GM12878 (cell line): ENCODE measurements at regions not wholly inside any gene's neighbourhood (a gene's known extent, or its start where the extent isn't known, plus 50 kb on each side); places are given as distances from the start of the nearest gene placed in this dataset.

Experiments
- ATAC-seq: fragments of 200-7000 bp; cut with Tn5 transposase; 3 replicates; pipeline ENCODE4 v1.9.1; 2020; ENCODE audit warnings: mild to moderate bottlenecking, moderate library complexity
- BruUV-seq: library from RNA; stranded (reverse); fragments of 400-500 nt; replicated peaks from 2 replicates; lab custom pipeline; 2021; lab: Mats Ljungman, UMichigan
- CTCF ChIA-PET: fragments of 300-600 bp; sonication (Branson Sonifier 250); formaldehyde crosslinking; extraction: SDS; loops from one replicate; lab custom pipeline; 2021; ENCODE audit warnings: inconsistent platforms; lab: Yijun Ruan, JAX
- POLR2A ChIA-PET: fragments of 350-600 bp; formaldehyde crosslinking; extraction: SDS; loops from one replicate; lab custom pipeline; 2021; ENCODE audit warnings: inconsistent platforms; lab: Charles Lee
- RAD21 ChIA-PET: fragments of 300-600 bp; sonication (Branson Sonifier 250); formaldehyde crosslinking; loops from one replicate; lab custom pipeline; 2023; ENCODE audit warnings: antibody characterized with exemption; ENCODE audit not compliant: unreplicated experiment; lab: Charles Lee
- SMC1A ChIA-PET: fragments of 300-600 bp; sonication (Branson Sonifier 250); formaldehyde crosslinking; loops from one replicate; lab custom pipeline; 2023; ENCODE audit not compliant: unreplicated experiment, uncharacterized antibody; lab: Charles Lee
- DNase-seq: peaks from one replicate; pipeline ENCODE4 v3.0.0-alpha.2; 2011; ENCODE audit warnings: low read depth, low spot score
- FAIRE-seq: peaks from 3 replicates; lab custom pipeline; 2011; peaks lifted over from hg19 to GRCh38; lab: Jason Lieb, UNC
- H2AFZ ChIP-seq: 2 replicates; pipeline ENCODE4 v1.6.0; 2011; ENCODE audit warnings: low read depth, low read length, control low read depth; ENCODE audit not compliant: control insufficient read depth
- H3K27ac ChIP-seq: 2 replicates; pipeline ENCODE4 v1.5.1; 2011; ENCODE audit warnings: control low read depth; ENCODE audit not compliant: control insufficient read depth, insufficient read depth
- H3K27me3 ChIP-seq, 2 experiments: replicated peaks in 1 of 2; 2 replicates each; pipeline versions ENCODE4 v1.6.0 to v1.6.1; 2011; ENCODE audit warnings: low read length in 1 of 2; ENCODE audit not compliant: control insufficient read depth in 2 of 2, insufficient read depth in 2 of 2
- H3K36me3 ChIP-seq, 2 experiments: 2 replicates each; pipeline ENCODE4 v1.5.1; 2011; ENCODE audit warnings: low read length in 1 of 2; ENCODE audit not compliant: control insufficient read depth in 2 of 2, insufficient read depth in 2 of 2
- H3K4me1 ChIP-seq: 2 replicates; pipeline ENCODE4 v1.6.1; 2011; ENCODE audit warnings: mild to moderate bottlenecking, low read length, moderate library complexity, mixed read lengths; ENCODE audit not compliant: control insufficient read depth, insufficient read depth
- H3K4me2 ChIP-seq: 2 replicates; pipeline ENCODE4 v1.6.0; 2011; ENCODE audit warnings: control low read depth; ENCODE audit not compliant: control insufficient read depth, insufficient read depth
- H3K4me3 ChIP-seq: fragments of 200-600 bp; sonication (generic); 2 replicates; pipeline ENCODE4 v1.5.1; 2016
- H3K79me2 ChIP-seq: 2 replicates; pipeline ENCODE4 v1.6.0; 2011; ENCODE audit warnings: low read length; ENCODE audit not compliant: control insufficient read depth, insufficient read depth
- H3K9ac ChIP-seq: 2 replicates; pipeline ENCODE4 v1.8.0; 2011; ENCODE audit warnings: low read length, control low read depth, mixed read lengths; ENCODE audit not compliant: control insufficient read depth, insufficient read depth
- H3K9me3 ChIP-seq: replicated peaks from 3 replicates; pipeline ENCODE4 v1.5.1; 2011; ENCODE audit warnings: mild to moderate bottlenecking, low read length; ENCODE audit not compliant: control insufficient read depth, insufficient read depth
- H4K20me1 ChIP-seq: 2 replicates; pipeline ENCODE4 v1.6.0; 2011; ENCODE audit not compliant: control insufficient read depth, insufficient read depth
- CHD2 ChIP-seq: IDR thresholded peaks from 2 replicates; pipeline ENCODE4 v1.6.1; 2011; ENCODE audit warnings: low read depth, low read length, improper control_type of control experiment, borderline replicate concordance
- EED ChIP-seq: sonication (generic); IDR thresholded peaks from 2 replicates; pipeline ENCODE4 v1.6.1; 2016; ENCODE audit warnings: antibody characterized with exemption, low read depth
- EP300 ChIP-seq, 2 experiments: fragments of 150-350 bp in 1 of 2; IDR thresholded peaks; 2 replicates each; pipeline ENCODE4 v1.6.1; 2011 to 2012; ENCODE audit warnings: low read depth in 2 of 2, low read length in 2 of 2, borderline replicate concordance in 1 of 2, improper control_type of control experiment in 1 of 2, inconsistent platforms in 1 of 2; ENCODE audit not compliant: control insufficient read depth in 1 of 2
- IKZF1 ChIP-seq: fragments of 450-650 bp; conservative IDR thresholded peaks from 2 replicates; pipeline ENCODE4 v1.6.1; 2017; ENCODE audit warnings: antibody characterized with exemption, mild to moderate bottlenecking
- JUND ChIP-seq: IDR thresholded peaks from 2 replicates; pipeline ENCODE4 v1.6.1; 2012; ENCODE audit warnings: low read depth, mild to moderate bottlenecking, low read length, improper control_type of control experiment, moderate library complexity
- POLR2AphosphoS5 ChIP-seq: IDR thresholded peaks from 2 replicates; pipeline ENCODE4 v1.6.1; 2011; ENCODE audit warnings: mild to moderate bottlenecking, low read length, inconsistent platforms
- RCOR1 ChIP-seq: conservative IDR thresholded peaks from 2 replicates; pipeline ENCODE4 v1.6.1; 2012; ENCODE audit warnings: low read depth, low read length, improper control_type of control experiment
- SP1 ChIP-seq: IDR thresholded peaks from one replicate; pipeline ENCODE4 v1.6.1; 2011; ENCODE audit warnings: low read depth, low read length
- ZNF24 ChIP-seq: fragments of 450-650 bp; IDR thresholded peaks from 2 replicates; pipeline ENCODE4 v1.6.1; 2017; ENCODE audit warnings: antibody characterized with exemption, mild to moderate bottlenecking
- ZSCAN29 ChIP-seq: fragments of 450-650 bp; IDR thresholded peaks from 2 replicates; pipeline ENCODE4 v1.6.1; 2017; ENCODE audit warnings: mild to moderate bottlenecking, moderate library complexity
- WGBS: methylation state at CpG from one replicate; pipeline ENCODE4 v1.1.6; 2016; ENCODE audit warnings: low lambda C conversion rate; ENCODE audit not compliant: insufficient replicate concordance, insufficient coverage; ENCODE audit errors: missing lambda C conversion rate; 5-methylcytosine and 5-hydroxymethylcytosine counted together
- in situ Hi-C: fragments of 300-500 bp; cut with MboI; formaldehyde crosslinking; loops from 9 replicates; pipeline ENCODE4 v1.14.3; 2018; ENCODE audit warnings: mixed read lengths
- intact Hi-C: fragments of 100-400 bp; cut with micrococcal nuclease; formaldehyde crosslinking; loops from one replicate; pipeline ENCODE4 v1.14.2; 2022; ENCODE audit not compliant: unreplicated experiment
- TF ChIP-seq, protein P1 (sequence below): IDR thresholded peaks from 2 replicates; pipeline ENCODE4 v1.6.1; 2011; ENCODE audit warnings: borderline replicate concordance, low read depth, mild to moderate bottlenecking, moderate library complexity, mixed read lengths, low read length; ENCODE audit not compliant: insufficient read depth; ENCODE audit errors: extremely low read length

DNA sequence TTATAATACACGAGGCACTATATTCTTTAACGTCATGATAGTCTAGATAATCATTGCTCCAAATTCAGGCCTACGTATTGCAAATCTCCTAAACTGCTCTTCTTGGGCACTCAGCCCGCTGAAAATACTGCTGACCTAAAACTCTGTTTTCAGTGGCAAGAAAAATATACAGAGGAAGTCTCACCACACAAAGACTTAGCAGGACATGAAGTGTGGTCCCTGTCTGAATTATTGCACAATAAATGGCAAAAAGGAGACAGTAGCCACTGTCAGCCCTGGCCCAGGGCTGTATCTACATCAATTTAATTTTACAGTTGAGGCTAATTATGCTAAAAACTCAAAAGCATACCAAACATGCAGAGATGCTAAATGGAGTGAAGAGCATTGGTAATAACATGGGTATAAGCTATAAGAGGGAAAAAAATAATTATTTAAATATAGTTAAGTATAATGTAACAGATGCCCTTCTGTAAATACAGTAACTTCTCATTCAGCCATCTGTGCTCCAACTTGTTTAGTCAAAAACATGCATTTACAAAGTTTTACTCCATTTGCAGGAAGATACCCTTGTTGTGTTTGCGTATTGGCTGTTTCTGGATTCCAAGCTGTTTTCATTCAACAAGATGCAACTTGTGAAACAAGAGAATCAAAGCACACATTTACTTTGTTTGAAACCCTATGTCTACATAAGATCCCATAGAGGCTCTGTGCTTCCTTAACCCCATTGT is 800.0 kb upstream of the LUZP2 start (continued):
- no peak for TF ChIP-seq ZNF24
- TF ChIP-seq CHD2, result no peak
- TF ChIP-seq RCOR1, result no peak
- TF ChIP-seq JUND, result no peak

DNA sequence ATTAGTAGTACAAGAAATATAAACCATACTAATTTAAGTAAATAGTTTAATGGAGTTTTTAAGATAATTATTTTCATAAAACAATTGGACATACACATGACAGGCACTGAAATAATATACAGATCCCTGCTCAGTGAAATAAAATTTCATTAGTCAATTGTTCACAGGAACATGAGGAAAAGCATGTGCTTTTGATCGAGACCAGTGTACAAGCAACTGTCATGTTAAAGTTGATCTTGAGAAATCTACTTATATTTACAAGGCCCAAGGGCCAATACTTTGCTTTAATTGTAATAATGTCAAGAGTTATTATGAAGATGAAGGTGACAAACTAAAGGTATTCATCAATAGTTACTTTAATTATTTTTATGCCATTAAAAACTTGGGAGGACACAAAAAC is 792.7 kb upstream of the LUZP2 start:
- TF ChIP-seq EED (no peak), SP1 (no peak), IKZF1 (no peak)
- ChIA-PET CTCF (interaction anchor here (1.0 kb wide), 1 partner anchor 11 kb away, joined by 3 read pairs; no protein-coding TSS in a partner anchor), POLR2A (no interaction called here), RAD21 (no interaction called here), SMC1A (interaction anchor here (0.5 kb wide), 1 partner anchor 209 kb away, joined by 3 read pairs; no protein-coding TSS in a partner anchor)
- BruUV-seq, result no TSS peak
- FAIRE-seq, result no peak
- in situ Hi-C loops, result no loop called here
- no peak for DNase-seq
- Histone ChIP-seq H3K4me3 (no peak overlapping the region), H2AFZ (no peak overlapping the region), H3K9me3 (no peaks in the 10 kb centered on the region), H3K27ac (no peak overlapping the region), H3K79me2 (no peaks in the 10 kb centered on the region), H3K36me3 (no peaks in the 10 kb centered on the region), H3K4me1 (no peaks in the 10 kb centered on the region), H3K4me2 (no peak overlapping the region), H3K9ac (no peak overlapping the region), H3K27me3 (no peaks in the 10 kb centered on the region), H4K20me1 (no peaks in the 10 kb centered on the region)
- 0% methylated on average over 1 of the region's 1 CpG for WGBS
- intact Hi-C loops, result no loop called here
- ATAC-seq, result no peak

DNA sequence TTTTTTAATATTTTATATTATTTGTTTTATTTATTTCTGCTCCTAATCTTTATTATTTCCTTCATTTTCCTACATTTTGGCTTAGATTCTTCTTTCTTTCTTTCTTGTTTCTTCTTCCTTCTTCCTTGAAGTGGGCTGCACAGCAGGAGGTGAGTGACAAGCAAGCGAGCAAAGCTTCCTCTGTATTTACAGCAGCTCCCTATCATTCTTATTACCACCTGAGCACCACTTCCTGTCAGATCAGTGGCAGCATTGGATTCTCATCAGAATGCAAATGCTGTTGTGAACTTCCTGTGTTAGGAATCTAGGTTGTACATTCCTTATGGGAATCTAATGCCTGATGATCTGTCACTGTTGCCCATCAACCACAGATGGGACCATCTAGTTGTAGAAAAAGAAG is 784.9 kb upstream of the LUZP2 start:
- H3K9me3 ChIP-seq, result no peaks in the 10 kb centered on the region
- BruUV-seq, result no TSS peak
- H3K4me1 ChIP-seq, result no peaks in the 10 kb centered on the region
- H3K36me3 ChIP-seq, result no peaks in the 10 kb centered on the region
- no peak overlapping the region for H3K27ac ChIP-seq
- intact Hi-C loops (no loop called here), in situ Hi-C loops (no loop called here)
- no peak overlapping the region for H3K9ac ChIP-seq
- POLR2A ChIA-PET, result no interaction called here
- TF ChIP-seq POLR2AphosphoS5, result no peak
- TF ChIP-seq, protein P1, sequence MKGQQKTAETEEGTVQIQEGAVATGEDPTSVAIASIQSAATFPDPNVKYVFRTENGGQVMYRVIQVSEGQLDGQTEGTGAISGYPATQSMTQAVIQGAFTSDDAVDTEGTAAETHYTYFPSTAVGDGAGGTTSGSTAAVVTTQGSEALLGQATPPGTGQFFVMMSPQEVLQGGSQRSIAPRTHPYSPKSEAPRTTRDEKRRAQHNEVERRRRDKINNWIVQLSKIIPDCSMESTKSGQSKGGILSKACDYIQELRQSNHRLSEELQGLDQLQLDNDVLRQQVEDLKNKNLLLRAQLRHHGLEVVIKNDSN, result no peak
- no peak for TF ChIP-seq ZSCAN29
- no peak for TF ChIP-seq EP300 (IDR thresholded peaks at IDR 0.05; ENCODE audit: borderline replicate concordance in 1 of 2, control insufficient read depth in 1 of 2, low read depth in 2 of 2, low read length in 2 of 2)
- no peaks in the 10 kb centered on the region for H4K20me1 ChIP-seq
- H3K4me2 ChIP-seq, result no peak overlapping the region
- DNase-seq, result no peak
- FAIRE-seq, result no peak
- CTCF ChIA-PET, result no interaction called here
- SMC1A ChIA-PET, result interaction anchor here (1.0 to 1.5 kb wide), 2 partner anchors 37 to 168 kb away, joined by 3 to 4 read pairs; no protein-coding TSS in a partner anchor
- ATAC-seq, result no peak
- 47% methylated on average over 1 of the region's 1 CpG for WGBS
- no peaks in the 10 kb centered on the region for H3K79me2 ChIP-seq
- no peak overlapping the region for H2AFZ ChIP-seq
- no peak overlapping the region for H3K4me3 ChIP-seq
- RAD21 ChIA-PET, result no interaction called here
- no peaks in the 10 kb centered on the region for H3K27me3 ChIP-seq
